Kidney epithelial cell (primary cell): ENCODE measurements at regions not wholly inside any gene's neighbourhood (a gene's known extent, or its start where the extent isn't known, plus 50 kb on each side); places are given as distances from the start of the nearest gene placed in this dataset.

Experiments
- DNase-seq: peaks from one replicate; pipeline ENCODE4 v3.0.0-alpha.2; 2010; ENCODE audit warnings: low read depth
- H3K27me3 ChIP-seq: 2 replicates; pipeline ENCODE4 v1.6.0; 2011; ENCODE audit warnings: low read length; ENCODE audit not compliant: control insufficient read depth, insufficient read depth
- H3K36me3 ChIP-seq: 2 replicates; pipeline ENCODE4 v1.5.1; 2011; ENCODE audit warnings: low read length; ENCODE audit not compliant: control insufficient read depth, insufficient read depth
- H3K4me3 ChIP-seq: 2 replicates; pipeline ENCODE4 v1.5.1; 2011; ENCODE audit warnings: low read depth, mild to moderate bottlenecking, control low read depth, low read length
- CTCF ChIP-seq: IDR thresholded peaks from 2 replicates; pipeline ENCODE4 v1.5.1; 2011; ENCODE audit warnings: mild to moderate bottlenecking, moderate library complexity, low read length, control low read depth, inconsistent platforms; ENCODE audit not compliant: insufficient read depth, poor library complexity, severe bottlenecking

- TF ChIP-seq CTCF: no peak
- H3K36me3 ChIP-seq: no peaks in the 10 kb centered on the region
These were observed 139.0 kb upstream of the SPRY1 start for GRCh38 chr4:123257591-123257990.

DNA sequence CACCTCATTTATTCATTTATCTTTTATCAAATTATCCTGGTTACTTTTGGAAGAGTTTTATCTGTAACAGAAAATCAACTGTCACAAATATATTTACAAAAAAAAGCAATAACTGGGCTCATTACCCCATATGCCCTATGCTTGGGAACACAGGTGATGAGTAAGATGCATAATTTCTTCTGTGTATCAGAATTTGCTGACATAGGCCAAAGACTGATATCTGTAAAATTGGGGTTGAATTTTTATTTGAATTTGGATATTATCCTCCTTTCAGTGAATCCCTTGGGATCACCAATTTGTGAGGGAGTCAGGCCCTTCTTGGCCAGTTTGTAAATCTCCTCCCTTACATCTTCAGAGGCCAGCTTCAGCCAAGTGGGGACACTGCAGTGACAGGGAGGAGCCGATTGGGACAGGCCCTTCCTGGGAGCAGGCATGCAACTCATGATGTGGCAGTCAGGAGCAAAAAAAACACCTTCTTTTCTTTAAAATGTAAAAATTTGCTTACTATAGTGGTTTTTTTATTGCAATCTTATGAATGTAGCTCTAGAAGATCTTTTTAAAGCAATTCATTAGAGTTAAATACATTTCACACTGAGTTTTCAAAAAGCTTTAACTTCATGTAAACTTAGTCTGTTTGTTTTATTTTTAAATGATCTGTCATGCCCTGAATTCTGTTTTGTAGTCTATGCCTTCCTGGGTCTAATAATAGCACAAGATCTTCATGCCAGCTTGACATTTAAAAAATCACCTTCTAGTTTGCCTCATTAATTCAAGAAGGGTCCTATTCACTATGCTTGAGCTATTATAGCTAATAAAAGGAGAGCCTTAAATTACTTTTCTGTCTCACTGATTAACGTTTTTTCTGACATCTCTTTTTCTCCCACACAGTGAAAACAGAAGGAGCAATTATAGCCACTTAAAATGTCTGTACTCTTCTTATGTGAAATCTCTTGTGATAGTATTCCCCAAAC lies 136.6 kb upstream of the SPRY1 start:
- DNase-seq: no peak
- no peaks in the 10 kb centered on the region for H3K36me3 ChIP-seq
- TF ChIP-seq CTCF: no peak
- H3K4me3 ChIP-seq: no peak overlapping the region
- H3K27me3 ChIP-seq: no peaks in the 10 kb centered on the region

More at GRCh38 chr4:123257591-123257990, 139.0 kb upstream of the SPRY1 start:
- DNase-seq: no peak
- Histone ChIP-seq H3K4me3 (no peak overlapping the region), H3K27me3 (no peaks in the 10 kb centered on the region)

GRCh38 chr4:123260653-123261052 lies 135.9 kb upstream of the SPRY1 start:
- TF ChIP-seq CTCF: no peak
- no peaks in the 10 kb centered on the region for H3K27me3 ChIP-seq
- H3K36me3 ChIP-seq: no peaks in the 10 kb centered on the region
- no peak overlapping the region for H3K4me3 ChIP-seq
- DNase-seq: no peak

- no peak for DNase-seq
- TF ChIP-seq CTCF: no peak
- Histone ChIP-seq H3K36me3 (no peaks in the 10 kb centered on the region), H3K4me3 (no peak overlapping the region), H3K27me3 (no peaks in the 10 kb centered on the region)
These were observed 134.5 kb upstream of the SPRY1 start for GRCh38 chr4:123262080-123262479.

- Histone ChIP-seq H3K36me3 (no peaks in the 10 kb centered on the region), H3K27me3 (no peaks in the 10 kb centered on the region), H3K4me3 (no peak overlapping the region)
- no peak for DNase-seq
- no peak for TF ChIP-seq CTCF
These were observed 131.2 kb upstream of the SPRY1 start for GRCh38 chr4:123265443-123265842.

DNA sequence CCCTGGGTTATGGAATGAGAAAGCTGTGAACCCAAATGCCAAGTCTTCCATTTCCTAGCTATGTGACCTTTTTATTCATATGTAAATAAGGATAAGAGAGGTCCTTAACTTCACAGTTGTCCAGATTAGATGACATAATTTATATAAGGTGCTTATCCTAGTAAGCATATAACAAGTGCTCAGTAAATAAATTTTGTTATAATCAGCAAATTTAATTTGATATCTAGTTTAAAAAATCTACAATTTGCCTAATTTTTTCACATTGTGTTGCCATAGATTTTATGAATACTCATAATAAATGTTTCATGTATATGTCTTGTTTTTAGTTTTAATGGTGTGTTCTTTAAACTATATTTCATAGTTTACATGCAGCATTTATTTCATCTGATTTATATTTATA lies 130.4 kb upstream of the SPRY1 start:
- no peak for TF ChIP-seq CTCF
- Histone ChIP-seq H3K4me3 (no peak overlapping the region), H3K27me3 (no peaks in the 10 kb centered on the region)

More for the DNA sequence above, 130.4 kb upstream of the SPRY1 start:
- H3K36me3 ChIP-seq: no peaks in the 10 kb centered on the region
- no peak for DNase-seq
